HFFc6 (cell line): ENCODE measurements at regions not wholly inside any gene's neighbourhood (a gene's known extent, or its start where the extent isn't known, plus 50 kb on each side); places are given as distances from the start of the nearest gene placed in this dataset.

ENCODE experiments used
- DNase-seq: peaks from one replicate; pipeline ENCODE4 v3.0.0-alpha.2; 2018
- H3K27ac Mint-ChIP-seq: 2 replicates; pipeline ENCODE4 v1.8.0; 2020; ENCODE audit warnings: mild to moderate bottlenecking, mixed read lengths
- H3K27me3 Mint-ChIP-seq: 2 replicates; pipeline ENCODE4 v1.8.0; 2021; ENCODE audit warnings: mild to moderate bottlenecking, moderate library complexity, mixed read lengths; ENCODE audit not compliant: insufficient read depth
- H3K36me3 Mint-ChIP-seq: 2 replicates; pipeline ENCODE4 v1.8.0; 2021; ENCODE audit warnings: low read depth, mixed read lengths
- H3K4me1 Mint-ChIP-seq: 2 replicates; pipeline ENCODE4 v1.8.0; 2020; ENCODE audit warnings: low read depth, mixed read lengths
- H3K4me3 Mint-ChIP-seq: 2 replicates; pipeline ENCODE4 v1.8.0; 2020; ENCODE audit warnings: mild to moderate bottlenecking, moderate library complexity, mixed read lengths
- H3K9me3 Mint-ChIP-seq: 2 replicates; pipeline ENCODE4 v1.8.0; 2020; ENCODE audit warnings: mild to moderate bottlenecking, mixed read lengths
- CTCF ChIP-seq: fragments of 200-600 bp; sonication (generic); IDR thresholded peaks from 2 replicates; pipeline ENCODE4 v1.5.0; 2021; ENCODE audit warnings: antibody characterized with exemption, mild to moderate bottlenecking

GRCh38 chr10:78732381-78732780, 336.4 kb upstream of the ZMIZ1 start:
- Mint-ChIP-seq H3K27me3 (peaks cover 45% of the 10 kb centered on the region), H3K36me3 (no peaks in the 10 kb centered on the region), H3K4me3 (no peak overlapping the region), H3K4me1 (no peaks in the 10 kb centered on the region), H3K9me3 (no peaks in the 10 kb centered on the region), H3K27ac (no peak overlapping the region)
- no peak for TF ChIP-seq CTCF
- DNase-seq = no peak

GRCh38 chr10:78736926-78737630, 331.7 kb upstream of the ZMIZ1 start:
- Mint-ChIP-seq H3K27ac (no peak overlapping the region), H3K36me3 (no peaks in the 10 kb centered on the region), H3K27me3 (peaks cover 42% of the 10 kb centered on the region), H3K9me3 (no peaks in the 10 kb centered on the region), H3K4me3 (no peak overlapping the region), H3K4me1 (no peaks in the 10 kb centered on the region)
- no peak for TF ChIP-seq CTCF
- no peak for DNase-seq

GRCh38 chr10:78737883-78738856, 330.6 kb upstream of the ZMIZ1 start:
- Mint-ChIP-seq H3K27ac (no peak overlapping the region), H3K4me3 (no peak overlapping the region), H3K27me3 (peaks cover 41% of the 10 kb centered on the region), H3K36me3 (no peaks in the 10 kb centered on the region), H3K4me1 (no peaks in the 10 kb centered on the region), H3K9me3 (no peaks in the 10 kb centered on the region)
- no peak for DNase-seq
- no peak for TF ChIP-seq CTCF

- TF ChIP-seq CTCF = no peak
- no peaks in the 10 kb centered on the region for H3K36me3 Mint-ChIP-seq
- H3K27me3 Mint-ChIP-seq = peaks cover 41% of the 10 kb centered on the region
- H3K4me1 Mint-ChIP-seq = no peaks in the 10 kb centered on the region
- no peak for DNase-seq
- no peaks in the 10 kb centered on the region for H3K9me3 Mint-ChIP-seq
- H3K4me3 Mint-ChIP-seq = no peak overlapping the region
- no peak overlapping the region for H3K27ac Mint-ChIP-seq
Measured at GRCh38 chr10:78738861-78739260, 329.9 kb upstream of the ZMIZ1 start.

GRCh38 chr10:78739444-78740053, 329.2 kb upstream of the ZMIZ1 start:
- DNase-seq = no peak
- Mint-ChIP-seq H3K9me3 (no peaks in the 10 kb centered on the region), H3K27me3 (peaks cover 40% of the 10 kb centered on the region), H3K4me3 (no peak overlapping the region), H3K36me3 (no peaks in the 10 kb centered on the region), H3K27ac (no peak overlapping the region), H3K4me1 (no peaks in the 10 kb centered on the region)
- no peak for TF ChIP-seq CTCF
